HCT116 (cell line): ENCODE measurements at regions not wholly inside any gene's neighbourhood (a gene's known extent, or its start where the extent isn't known, plus 50 kb on each side); places are given as distances from the start of the nearest gene placed in this dataset.

Experiments
- ATAC-seq: fragments of 200-7000 bp; cut with Tn5 transposase; 2 replicates; pipeline ENCODE4 v1.9.1; 2020; ENCODE audit warnings: mild to moderate bottlenecking, moderate library complexity
- BruUV-seq: library from RNA; stranded (reverse); fragments of 400-500 nt; replicated peaks from 2 replicates; lab custom pipeline; 2021; lab: Mats Ljungman, UMichigan
- CTCF ChIA-PET: fragments of 300-600 bp; sonication (Branson Sonifier 250); formaldehyde crosslinking; loops from one replicate; lab custom pipeline; 2021; ENCODE audit warnings: antibody characterized with exemption; lab: Charles Lee
- POLR2A ChIA-PET: fragments of 300-600, 350-600 bp; sonication (Branson Sonifier 250); formaldehyde crosslinking; loops from one replicate; lab custom pipeline; 2021; ENCODE audit warnings: antibody characterized with exemption; lab: Charles Lee
- RAD21 ChIA-PET, 2 experiments: fragments of 300-600 bp; sonication (Branson Sonifier 250); formaldehyde crosslinking; loops; one replicate each; lab custom pipeline; 2023; ENCODE audit warnings: low total read pairs in 2 of 2; ENCODE audit not compliant: uncharacterized antibody in 2 of 2, unreplicated experiment in 2 of 2, low non-redundant PET in 1 of 2; lab: Charles Lee
- DNase-seq: peaks from one replicate; pipeline ENCODE4 v3.0.0-alpha.2; 2010; ENCODE audit warnings: low read depth, low spot score
- H2AFZ ChIP-seq: fragments of 200-600 bp; shearing (Covaris generic), sonication (generic); 2 replicates; pipeline ENCODE4 v1.6.1; 2017; ENCODE audit warnings: low read depth, mixed run types, mixed read lengths, antibody characterized with exemption, low read length; ENCODE audit not compliant: poor library complexity, severe bottlenecking
- H3K27ac ChIP-seq: 2 replicates; pipeline ENCODE4 v1.5.1; 2012; ENCODE audit warnings: low read depth, low read length
- H3K27me3 ChIP-seq: fragments of 200-600 bp; sonication (generic); 2 replicates; pipeline ENCODE4 v1.6.1; 2016; ENCODE audit warnings: mixed run types, low read length, mixed read lengths; ENCODE audit not compliant: insufficient read depth
- H3K36me3 ChIP-seq, 2 experiments: fragments of 200-500 bp in 1 of 2; fragments of 200-600 bp in 1 of 2; sonication (Bioruptor generic) in 1 of 2; sonication (generic) in 1 of 2; 2 replicates each; pipeline versions ENCODE4 v1.5.1 to v1.6.1; 2014 to 2016; ENCODE audit warnings: low read length in 2 of 2, inconsistent platforms in 1 of 2, mixed read lengths in 1 of 2, mixed run types in 1 of 2; ENCODE audit not compliant: insufficient read depth in 2 of 2, control insufficient read depth in 1 of 2
- H3K4me1 ChIP-seq, 2 experiments: fragments of 200-600 bp in 1 of 2; sonication (generic) in 1 of 2; 2 replicates each; pipeline versions ENCODE4 v1.5.1 to v1.6.1; 2012 to 2017; ENCODE audit warnings: low read length in 2 of 2, inconsistent platforms in 1 of 2, mild to moderate bottlenecking in 1 of 2, mixed read lengths in 1 of 2, mixed run types in 1 of 2, moderate library complexity in 1 of 2; ENCODE audit not compliant: insufficient read depth in 2 of 2, control insufficient read depth in 1 of 2
- H3K4me2 ChIP-seq: fragments of 200-600 bp; sonication (generic); 2 replicates; pipeline ENCODE4 v1.6.1; 2017; ENCODE audit warnings: mixed run types, low read length, mixed read lengths
- H3K4me3 ChIP-seq, 2 experiments: fragments of 200-600 bp in 1 of 2; sonication (generic) in 1 of 2; replicated peaks in 1 of 2; 2 replicates each; pipeline ENCODE4 v1.5.1; 2011 to 2016; ENCODE audit warnings: low read length in 2 of 2, control low read depth in 1 of 2, low read depth in 1 of 2, mild to moderate bottlenecking in 1 of 2, mixed read lengths in 1 of 2, mixed run types in 1 of 2
- H3K79me2 ChIP-seq: fragments of 200-600 bp; sonication (generic); 2 replicates; pipeline ENCODE4 v1.6.1; 2017; ENCODE audit warnings: mild to moderate bottlenecking, mixed run types, low read length, moderate library complexity, mixed read lengths; ENCODE audit not compliant: insufficient read depth
- H3K9ac ChIP-seq: fragments of 200-600 bp; sonication (generic); 2 replicates; pipeline ENCODE4 v1.6.1; 2016; ENCODE audit warnings: low read length, mixed read lengths
- H3K9me2 ChIP-seq: fragments of 200-600 bp; sonication (generic), shearing (Covaris generic); 2 replicates; pipeline ENCODE4 v1.6.1; 2017; ENCODE audit warnings: mixed run types, mild to moderate bottlenecking, moderate library complexity; ENCODE audit not compliant: insufficient read depth
- H3K9me3 ChIP-seq, 2 experiments: fragments of 200-500 bp in 1 of 2; fragments of 200-600 bp in 1 of 2; sonication (Bioruptor generic) in 1 of 2; sonication (generic) in 1 of 2; 2 replicates each; pipeline ENCODE4 v1.6.1; 2014 to 2017; ENCODE audit warnings: low read length in 2 of 2, mixed read lengths in 2 of 2, inconsistent platforms in 1 of 2, low read depth in 1 of 2, mild to moderate bottlenecking in 1 of 2, mixed run types in 1 of 2, moderate library complexity in 1 of 2; ENCODE audit not compliant: control insufficient read depth in 1 of 2, insufficient read depth in 1 of 2
- H4K20me1 ChIP-seq: fragments of 200-600 bp; sonication (generic), shearing (Covaris generic); 2 replicates; pipeline ENCODE4 v1.6.1; 2017; ENCODE audit warnings: mixed run types, mild to moderate bottlenecking, moderate library complexity; ENCODE audit not compliant: insufficient read depth
- CEBPB ChIP-seq: IDR thresholded peaks from 2 replicates; pipeline ENCODE4 v1.6.1; 2012; ENCODE audit warnings: low read depth
- CTCF ChIP-seq, 3 experiments: fragments of 200-600 bp in 1 of 3; sonication (generic) in 1 of 3; IDR thresholded peaks in 2 of 3; conservative IDR thresholded peaks in 1 of 3; 2 replicates each; pipeline ENCODE4 v1.5.1; 2012 to 2017; ENCODE audit warnings: low read depth in 2 of 3, low read length in 2 of 3, antibody characterized with exemption in 1 of 3, borderline replicate concordance in 1 of 3, control low read depth in 1 of 3, mild to moderate bottlenecking in 1 of 3, mixed read lengths in 1 of 3, mixed run types in 1 of 3, moderate library complexity in 1 of 3; ENCODE audit not compliant: insufficient read depth in 1 of 3
- SRF ChIP-seq: IDR thresholded peaks from 2 replicates; pipeline ENCODE4 v1.6.1; 2012; ENCODE audit warnings: low read depth
- intact Hi-C: fragments of 100-400 bp; cut with micrococcal nuclease; formaldehyde crosslinking; loops from 2 replicates; pipeline ENCODE4 v1.10.0; 2022
- TF ChIP-seq, protein P1 (sequence below): IDR thresholded peaks from 2 replicates; pipeline ENCODE4 v1.6.1; 2011; ENCODE audit warnings: mild to moderate bottlenecking, low read length, moderate library complexity; ENCODE audit not compliant: insufficient replicate concordance; ENCODE audit errors: extremely low read depth

DNA sequence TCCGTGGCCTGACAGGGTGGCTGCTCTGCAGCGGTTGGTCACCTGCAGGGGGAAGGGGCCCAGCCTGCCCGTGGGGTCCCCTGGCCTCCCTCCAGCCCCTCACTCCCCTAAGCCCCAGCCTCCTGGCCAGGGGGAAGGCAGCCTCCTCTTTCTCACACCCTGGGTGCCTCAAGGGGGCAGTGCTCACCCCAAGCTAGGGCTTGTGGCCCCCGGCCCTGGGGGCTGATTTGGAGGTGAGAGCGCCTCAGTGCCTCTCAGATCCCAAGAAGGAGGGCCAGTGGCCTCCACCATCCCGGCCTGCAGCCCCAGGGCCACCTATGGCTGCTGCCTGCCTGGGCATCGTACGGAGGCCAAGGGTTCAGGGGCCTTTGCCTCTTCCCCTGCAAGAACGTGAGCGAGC, 66.4 kb upstream of the TTC34 start:
- Histone ChIP-seq H3K36me3 (no peaks in the 10 kb centered on the region), H3K27me3 (no peaks in the 10 kb centered on the region), H3K4me3 (no peak overlapping the region), H3K4me2 (no peak overlapping the region), H3K79me2 (no peaks in the 10 kb centered on the region), H3K9ac (no peak overlapping the region), H3K9me3 (peaks cover 14% of the 10 kb centered on the region in 2 experiments; a peak in 3 of 4 replicates), H2AFZ (no peak overlapping the region), H3K4me1 (no peaks in the 10 kb centered on the region), H3K9me2 (no peaks in the 10 kb centered on the region), H4K20me1 (no peaks in the 10 kb centered on the region), H3K27ac (no peak overlapping the region)
- intact Hi-C loops, result no loop called here
- TF ChIP-seq CTCF (IDR thresholded peaks at IDR 0.05 in 2 of 3, conservative IDR thresholded peaks at IDR 0.05 in 1 of 3; ENCODE audit: borderline replicate concordance in 1 of 3, insufficient read depth in 1 of 3, low read depth in 2 of 3, low read length in 2 of 3) (peak in 1 of 3 experiments; percentile 20; a peak in 1 of 6 replicates), CEBPB (no peak), SRF (no peak)
- TF ChIP-seq, protein P1, sequence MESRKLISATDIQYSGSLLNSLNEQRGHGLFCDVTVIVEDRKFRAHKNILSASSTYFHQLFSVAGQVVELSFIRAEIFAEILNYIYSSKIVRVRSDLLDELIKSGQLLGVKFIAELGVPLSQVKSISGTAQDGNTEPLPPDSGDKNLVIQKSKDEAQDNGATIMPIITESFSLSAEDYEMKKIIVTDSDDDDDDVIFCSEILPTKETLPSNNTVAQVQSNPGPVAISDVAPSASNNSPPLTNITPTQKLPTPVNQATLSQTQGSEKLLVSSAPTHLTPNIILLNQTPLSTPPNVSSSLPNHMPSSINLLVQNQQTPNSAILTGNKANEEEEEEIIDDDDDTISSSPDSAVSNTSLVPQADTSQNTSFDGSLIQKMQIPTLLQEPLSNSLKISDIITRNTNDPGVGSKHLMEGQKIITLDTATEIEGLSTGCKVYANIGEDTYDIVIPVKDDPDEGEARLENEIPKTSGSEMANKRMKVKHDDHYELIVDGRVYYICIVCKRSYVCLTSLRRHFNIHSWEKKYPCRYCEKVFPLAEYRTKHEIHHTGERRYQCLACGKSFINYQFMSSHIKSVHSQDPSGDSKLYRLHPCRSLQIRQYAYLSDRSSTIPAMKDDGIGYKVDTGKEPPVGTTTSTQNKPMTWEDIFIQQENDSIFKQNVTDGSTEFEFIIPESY, result no peak
- RAD21 ChIA-PET, result no interaction called here
- POLR2A ChIA-PET, result no interaction called here
- DNase-seq (no peak), ATAC-seq (no peak)
- no TSS peak for BruUV-seq
- CTCF ChIA-PET, result no interaction called here
